HG03097 (cell line): ENCODE measurements at regions not wholly inside any gene's neighbourhood (a gene's known extent, or its start where the extent isn't known, plus 50 kb on each side); places are given as distances from the start of the nearest gene placed in this dataset.

ENCODE experiments used
- ATAC-seq: cut with Tn5 transposase; IDR thresholded peaks from one replicate; pipeline ENCODE4 v1.9.1; 2021; ENCODE audit not compliant: unreplicated experiment, low FRiP score

DNA sequence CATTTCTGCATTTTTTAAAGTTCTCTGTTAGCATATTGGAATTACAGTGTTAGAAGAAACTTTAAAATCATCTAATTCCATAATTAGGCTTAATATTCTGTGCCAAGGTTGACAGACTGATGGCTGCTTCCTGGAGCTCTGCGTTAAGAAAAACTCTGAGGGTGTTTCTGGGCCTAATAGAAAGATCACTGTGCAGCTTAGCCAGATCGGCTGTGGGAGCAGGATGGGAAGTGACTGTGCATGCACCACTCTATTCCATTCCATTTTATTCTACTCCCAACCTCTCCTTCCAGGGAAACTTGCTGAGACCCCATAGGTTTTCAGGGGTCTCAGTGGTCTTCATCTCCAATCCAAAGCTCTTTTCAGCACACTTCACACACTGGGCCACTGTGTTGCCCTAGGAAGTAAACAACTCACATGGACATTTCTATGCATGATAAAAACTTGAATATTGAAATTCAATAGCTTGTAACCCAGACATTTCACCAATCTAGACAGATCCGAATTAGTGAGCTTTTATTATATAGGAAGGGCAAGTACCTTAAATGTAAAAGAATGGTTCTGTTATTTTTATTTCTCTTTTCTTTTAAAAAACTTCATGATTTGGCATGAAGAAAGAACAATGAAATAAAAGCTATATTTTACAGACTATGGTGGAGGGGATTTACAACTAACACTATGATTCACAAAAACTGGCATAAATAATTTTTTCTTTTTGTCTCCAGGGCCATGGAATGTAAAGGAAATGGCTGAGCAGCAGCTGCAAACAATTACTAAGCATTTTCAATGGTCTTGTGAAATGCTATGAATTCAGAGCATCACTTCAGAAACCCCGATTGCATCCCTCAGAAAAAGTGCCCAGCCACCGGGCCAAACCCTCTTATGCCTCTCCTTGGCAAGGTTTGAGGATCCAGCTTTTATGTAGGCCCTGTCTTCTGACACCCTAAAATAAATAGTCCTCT, 51.4 kb upstream of the DAB2 start:
- no peak for ATAC-seq

DNA sequence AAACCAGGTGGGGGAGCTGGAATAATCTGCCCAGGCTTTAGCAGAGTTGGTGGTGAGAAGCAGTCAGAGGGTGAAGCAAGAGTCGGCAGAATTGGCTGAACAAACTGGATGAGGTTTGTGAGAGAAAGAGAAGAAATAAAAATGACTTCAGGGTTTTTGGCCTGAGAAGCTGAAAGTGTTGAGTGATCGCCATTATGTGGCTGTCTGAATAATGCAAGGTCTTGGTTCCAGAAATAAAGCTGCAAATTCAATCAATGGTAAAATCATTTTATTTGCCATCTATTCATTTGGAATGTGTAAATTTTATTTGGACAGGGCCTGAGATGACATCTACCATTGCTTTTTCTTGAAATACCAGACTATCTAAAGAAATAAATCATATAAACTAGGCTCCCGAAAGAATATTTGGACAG, 50.4 kb upstream of the DAB2 start:
- ATAC-seq: no peak
